ENCODE measurements at regions not wholly inside any gene's neighbourhood (a gene's known extent, or its start where the extent isn't known, plus 50 kb on each side); places are given as distances from the start of the nearest gene placed in this dataset.
A peak's percentile ranks its signal among the peaks of the same experiment; 100 is the strongest.
"Not testable (repeated sequence)": the region's sequence is repeated elsewhere in the genome, so short reads cannot be mapped to it uniquely, and the experiment has no call there.

GRCh38 chr20:54343099-54343498 lies 132.3 kb upstream of the DOK5 start:
- H3K4me1 Mint-ChIP-seq (ENCODE audit: low read depth) = no peaks in the 10 kb centered on the region
- no peak overlapping the region for H3K27ac Mint-ChIP-seq
- H3K27me3 Mint-ChIP-seq = peaks cover 4% of the 10 kb centered on the region
- no peaks in the 10 kb centered on the region for H3K36me3 Mint-ChIP-seq
- H3K9me3 Mint-ChIP-seq (ENCODE audit: low read depth) = no peaks in the 10 kb centered on the region
- H3K4me3 Mint-ChIP-seq = no peak overlapping the region

- no peaks in the 10 kb centered on the region for H3K36me3 Mint-ChIP-seq
- H3K4me3 Mint-ChIP-seq = no peak overlapping the region
- H3K9me3 Mint-ChIP-seq (ENCODE audit: low read depth) = no peaks in the 10 kb centered on the region
- H3K27ac Mint-ChIP-seq = no peak overlapping the region
- peaks cover 6% of the 10 kb centered on the region for H3K27me3 Mint-ChIP-seq
- H3K4me1 Mint-ChIP-seq (ENCODE audit: low read depth) = no peaks in the 10 kb centered on the region
These were observed 131.8 kb upstream of the DOK5 start for GRCh38 chr20:54343634-54344033.

DNA sequence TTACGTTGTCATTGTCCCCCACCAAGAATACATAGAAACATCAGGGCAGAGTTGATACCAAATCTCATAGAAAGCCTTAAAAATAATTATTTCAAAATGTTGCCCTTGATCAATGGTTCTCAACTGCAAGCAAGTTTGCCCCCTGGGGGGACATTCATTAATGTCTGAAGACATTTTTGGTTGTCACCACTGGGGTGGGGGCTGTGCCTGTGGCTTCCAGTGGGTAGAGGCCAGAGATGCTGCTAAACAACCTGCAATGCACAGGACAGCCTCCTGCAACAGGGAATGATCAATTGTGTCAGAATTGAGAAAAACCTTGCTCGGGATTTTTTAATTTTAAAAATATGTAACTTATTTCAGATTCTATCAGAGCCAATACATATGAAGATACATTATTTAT lies 130.6 kb upstream of the DOK5 start:
- Mint-ChIP-seq H3K4me1 (ENCODE audit: low read depth) (no peaks in the 10 kb centered on the region), H3K27me3 (peaks cover 7% of the 10 kb centered on the region), H3K4me3 (no peak overlapping the region), H3K9me3 (ENCODE audit: low read depth) (no peaks in the 10 kb centered on the region), H3K27ac (no peak overlapping the region), H3K36me3 (no peaks in the 10 kb centered on the region)

DNA sequence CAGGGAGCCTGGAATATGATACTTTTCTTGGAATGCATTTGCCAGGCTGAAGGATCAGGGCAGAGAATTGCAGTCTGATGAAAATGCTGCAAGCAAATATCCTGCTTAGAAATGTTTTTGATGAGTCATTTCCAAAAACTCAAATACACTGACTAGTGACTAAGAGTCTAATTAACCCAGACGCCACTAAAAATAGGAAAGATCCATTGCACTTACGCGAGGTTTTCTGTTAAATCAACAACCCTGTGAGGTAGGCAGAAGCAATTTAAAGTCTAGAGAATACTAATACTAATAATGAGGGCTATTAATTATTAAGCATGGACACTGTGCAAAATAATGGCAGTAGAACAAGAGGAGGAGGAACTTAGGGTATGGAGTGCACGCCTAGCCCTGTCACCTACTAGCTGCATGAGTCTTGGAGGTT lies 130.1 kb upstream of the DOK5 start:
- Mint-ChIP-seq H3K9me3 (ENCODE audit: low read depth) (no peaks in the 10 kb centered on the region), H3K27ac (no peak overlapping the region), H3K4me3 (no peak overlapping the region)

DNA sequence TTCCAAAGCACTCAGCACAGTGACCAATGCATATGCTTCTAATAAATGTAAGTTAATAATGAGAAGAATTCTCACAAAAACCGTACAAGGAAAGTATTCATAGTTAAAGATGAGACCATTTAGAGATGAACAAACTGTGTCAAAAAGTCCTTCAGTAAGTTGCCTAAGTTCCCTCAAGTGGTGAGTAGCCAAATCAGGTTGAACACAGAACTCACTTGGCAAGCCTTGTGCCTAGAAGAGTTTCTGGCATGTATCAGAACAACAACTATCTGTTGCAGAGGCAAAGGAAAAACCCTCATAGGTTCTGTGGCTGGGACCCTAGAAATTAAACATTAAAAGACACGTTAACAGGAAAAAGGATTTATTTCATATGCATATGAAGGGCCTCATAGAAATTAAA lies 129.6 kb upstream of the DOK5 start:
- H3K9me3 Mint-ChIP-seq (ENCODE audit: low read depth) = no peaks in the 10 kb centered on the region
- no peaks in the 10 kb centered on the region for H3K36me3 Mint-ChIP-seq
- no peaks in the 10 kb centered on the region for H3K4me1 Mint-ChIP-seq (ENCODE audit: low read depth)
- no peak overlapping the region for H3K27ac Mint-ChIP-seq
- H3K4me3 Mint-ChIP-seq = no peak overlapping the region
- peaks cover 7% of the 10 kb centered on the region for H3K27me3 Mint-ChIP-seq

More for the DNA sequence above, 130.1 kb upstream of the DOK5 start:
- no peaks in the 10 kb centered on the region for H3K4me1 Mint-ChIP-seq (ENCODE audit: low read depth)
- no peaks in the 10 kb centered on the region for H3K36me3 Mint-ChIP-seq
- H3K27me3 Mint-ChIP-seq = peaks cover 7% of the 10 kb centered on the region

- no peak overlapping the region for H3K4me3 Mint-ChIP-seq
- peaks cover 7% of the 10 kb centered on the region for H3K27me3 Mint-ChIP-seq
- H3K27ac Mint-ChIP-seq = no peak overlapping the region
- H3K36me3 Mint-ChIP-seq = no peaks in the 10 kb centered on the region
- H3K4me1 Mint-ChIP-seq (ENCODE audit: low read depth) = no peaks in the 10 kb centered on the region
- H3K9me3 Mint-ChIP-seq (ENCODE audit: low read depth) = no peaks in the 10 kb centered on the region
These were observed 129.1 kb upstream of the DOK5 start for GRCh38 chr20:54346276-54346675.

GRCh38 chr20:54347166-54347833 lies 128.1 kb upstream of the DOK5 start:
- Mint-ChIP-seq H3K27me3 (peaks cover 7% of the 10 kb centered on the region), H3K9me3 (ENCODE audit: low read depth) (no peaks in the 10 kb centered on the region), H3K4me1 (ENCODE audit: low read depth) (no peaks in the 10 kb centered on the region), H3K4me3 (no peak overlapping the region), H3K27ac (no peak overlapping the region), H3K36me3 (no peaks in the 10 kb centered on the region)

DNA sequence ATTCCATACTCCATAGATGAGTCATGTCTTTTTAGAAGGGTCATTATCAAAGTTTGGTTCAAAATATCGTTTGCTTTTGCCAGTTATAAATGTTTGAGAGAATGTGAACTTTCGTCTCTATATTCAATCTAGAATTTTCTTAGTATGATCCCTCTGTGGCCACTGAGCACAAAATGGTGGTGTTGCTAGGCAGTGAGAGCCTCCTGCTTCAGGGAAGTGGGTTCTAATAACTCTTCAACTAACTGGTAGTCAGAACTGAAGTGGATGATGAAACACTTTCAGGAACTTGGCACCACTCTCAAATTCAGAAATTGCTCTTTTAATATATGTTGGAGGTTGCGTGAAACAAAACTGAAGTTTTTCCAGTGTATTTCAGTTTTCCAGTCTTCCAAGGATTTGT lies 125.0 kb upstream of the DOK5 start:
- Mint-ChIP-seq H3K9me3 (ENCODE audit: low read depth) (no peaks in the 10 kb centered on the region), H3K4me3 (no peak overlapping the region), H3K27me3 (peaks cover 10% of the 10 kb centered on the region), H3K27ac (no peak overlapping the region), H3K36me3 (no peaks in the 10 kb centered on the region), H3K4me1 (ENCODE audit: low read depth) (no peaks in the 10 kb centered on the region)

DNA sequence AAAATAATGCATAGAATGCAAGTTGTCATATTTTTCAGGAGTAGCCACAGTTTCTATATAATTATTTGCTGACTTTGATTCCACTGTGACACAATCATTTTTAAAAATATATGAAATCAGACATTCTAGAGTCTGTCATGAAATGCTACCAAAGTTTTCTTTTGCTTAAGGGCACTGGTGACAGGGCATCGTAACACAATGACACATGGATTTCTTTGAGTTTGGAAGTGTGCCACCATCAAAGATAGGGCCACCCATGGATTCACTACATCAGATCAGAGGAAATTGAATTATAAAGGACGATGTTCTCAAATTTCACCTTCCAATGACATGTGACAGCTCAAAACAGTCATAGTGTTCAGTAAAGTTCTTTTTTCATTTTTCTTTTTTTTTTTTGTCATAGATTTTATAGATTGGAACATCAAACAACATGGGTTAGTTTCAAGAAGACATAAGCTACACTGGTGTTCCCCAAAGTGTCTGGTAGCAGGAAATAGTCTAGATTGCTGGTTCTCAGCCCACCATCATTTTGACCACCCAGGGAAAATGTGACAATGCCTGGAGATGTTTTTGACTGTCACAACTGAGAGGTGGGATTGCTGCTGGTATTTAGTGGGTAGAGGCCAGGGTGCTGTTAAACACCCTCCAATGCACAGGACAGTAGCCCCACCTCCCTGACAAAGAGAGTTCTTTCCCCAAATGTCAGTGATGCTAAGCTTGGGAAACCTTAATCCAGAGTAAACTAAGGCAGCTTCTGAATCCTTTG lies 123.8 kb upstream of the DOK5 start:
- Mint-ChIP-seq H3K27ac (no peak overlapping the region), H3K36me3 (no peaks in the 10 kb centered on the region), H3K4me3 (no peak overlapping the region), H3K4me1 (ENCODE audit: low read depth) (no peaks in the 10 kb centered on the region), H3K27me3 (peaks cover 13% of the 10 kb centered on the region), H3K9me3 (ENCODE audit: low read depth) (no peaks in the 10 kb centered on the region)

DNA sequence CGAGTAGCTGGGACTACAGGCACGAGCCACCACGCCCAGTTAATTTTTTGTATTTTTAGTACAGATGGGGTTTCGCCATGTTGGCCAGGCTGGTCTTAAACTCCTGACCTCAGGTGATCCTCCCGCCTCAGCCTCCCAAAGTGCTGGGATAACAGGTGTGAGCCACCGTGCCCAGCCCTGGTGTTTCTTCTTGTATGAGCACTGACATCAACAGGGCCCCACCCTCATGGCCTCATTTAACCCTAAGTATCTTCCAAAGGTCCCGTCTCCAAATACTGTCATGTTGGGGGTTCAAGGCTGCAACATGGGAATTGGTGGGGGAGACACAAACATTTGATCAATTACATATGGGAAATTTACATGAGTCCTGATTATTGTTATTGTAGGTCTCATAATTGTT lies 122.9 kb upstream of the DOK5 start:
- not testable (repeated sequence) for H3K36me3 Mint-ChIP-seq; H3K9me3 Mint-ChIP-seq (ENCODE audit: low read depth); H3K27ac Mint-ChIP-seq; H3K4me3 Mint-ChIP-seq; H3K4me1 Mint-ChIP-seq (ENCODE audit: low read depth)
- H3K27me3 Mint-ChIP-seq = peaks cover 11% of the 10 kb centered on the region

- no peaks in the 10 kb centered on the region for H3K4me1 Mint-ChIP-seq (ENCODE audit: low read depth)
- H3K27me3 Mint-ChIP-seq = peaks cover 11% of the 10 kb centered on the region
- no peaks in the 10 kb centered on the region for H3K9me3 Mint-ChIP-seq (ENCODE audit: low read depth)
- no peaks in the 10 kb centered on the region for H3K36me3 Mint-ChIP-seq
- no peak overlapping the region for H3K4me3 Mint-ChIP-seq
- peak overlapping the region; percentile 38 for H3K27ac Mint-ChIP-seq
These were observed 122.1 kb upstream of the DOK5 start for GRCh38 chr20:54353292-54353691.

- H3K4me3 Mint-ChIP-seq = no peak overlapping the region
- H3K27me3 Mint-ChIP-seq = peaks cover 11% of the 10 kb centered on the region
- H3K4me1 Mint-ChIP-seq (ENCODE audit: low read depth) = no peaks in the 10 kb centered on the region
- no peaks in the 10 kb centered on the region for H3K36me3 Mint-ChIP-seq
- H3K9me3 Mint-ChIP-seq (ENCODE audit: low read depth) = no peaks in the 10 kb centered on the region
- no peak overlapping the region for H3K27ac Mint-ChIP-seq
These were observed 119.6 kb upstream of the DOK5 start for GRCh38 chr20:54355631-54356280.

DNA sequence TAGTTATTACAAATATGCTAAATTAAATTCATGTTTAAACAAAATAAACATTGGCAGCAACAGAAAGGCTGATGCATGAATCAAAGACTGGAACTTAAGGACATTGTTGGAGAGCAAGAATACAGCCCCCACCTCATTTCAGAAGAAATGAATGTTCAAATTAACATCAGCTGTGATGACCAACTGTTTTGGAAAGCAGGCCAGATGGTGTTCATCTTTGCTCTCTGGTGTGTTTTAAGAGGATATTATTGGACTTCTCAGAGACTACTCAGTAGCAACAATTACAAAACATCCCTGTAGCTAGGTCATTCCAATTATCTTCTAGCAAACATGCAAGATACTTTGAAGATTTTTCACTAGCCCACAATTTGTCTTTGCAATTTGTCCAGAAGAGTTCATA lies 118.6 kb upstream of the DOK5 start:
- no peak overlapping the region for H3K27ac Mint-ChIP-seq
- H3K9me3 Mint-ChIP-seq (ENCODE audit: low read depth) = no peaks in the 10 kb centered on the region
- no peak overlapping the region for H3K4me3 Mint-ChIP-seq
- H3K4me1 Mint-ChIP-seq (ENCODE audit: low read depth) = no peaks in the 10 kb centered on the region
- H3K27me3 Mint-ChIP-seq = peaks cover 11% of the 10 kb centered on the region
- no peaks in the 10 kb centered on the region for H3K36me3 Mint-ChIP-seq

DNA sequence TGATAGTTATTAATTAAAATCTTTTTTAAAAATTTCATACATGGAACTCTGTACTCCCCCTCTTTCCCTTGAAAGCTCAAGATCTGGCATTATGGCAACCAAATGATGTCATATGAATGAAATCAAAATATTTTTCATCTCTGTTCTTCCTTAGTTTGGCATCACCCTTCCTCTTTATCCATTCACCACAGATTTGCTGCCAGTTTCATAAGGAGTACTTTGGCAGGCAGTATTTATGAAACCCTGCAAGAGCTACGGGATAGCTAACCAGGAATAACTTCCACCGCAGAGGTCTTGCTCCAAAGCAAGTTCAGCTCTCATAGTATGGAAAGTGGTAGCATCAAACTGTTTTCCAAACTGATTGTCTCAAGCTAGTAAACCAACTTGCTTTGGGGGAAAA lies 113.9 kb upstream of the DOK5 start:
- Mint-ChIP-seq H3K4me1 (ENCODE audit: low read depth) (no peaks in the 10 kb centered on the region), H3K36me3 (no peaks in the 10 kb centered on the region), H3K27ac (no peak overlapping the region)

GRCh38 chr20:54362283-54362682 lies 113.1 kb upstream of the DOK5 start:
- H3K27ac Mint-ChIP-seq = no peak overlapping the region
- no peaks in the 10 kb centered on the region for H3K4me1 Mint-ChIP-seq (ENCODE audit: low read depth)
- peaks cover 8% of the 10 kb centered on the region for H3K27me3 Mint-ChIP-seq
- H3K9me3 Mint-ChIP-seq (ENCODE audit: low read depth) = no peaks in the 10 kb centered on the region
- no peak overlapping the region for H3K4me3 Mint-ChIP-seq
- no peaks in the 10 kb centered on the region for H3K36me3 Mint-ChIP-seq

More for the DNA sequence above, 113.9 kb upstream of the DOK5 start:
- H3K4me3 Mint-ChIP-seq = no peak overlapping the region
- peaks cover 3% of the 10 kb centered on the region for H3K27me3 Mint-ChIP-seq
- no peaks in the 10 kb centered on the region for H3K9me3 Mint-ChIP-seq (ENCODE audit: low read depth)

Data from activated naive CD8-positive, alpha-beta T cell (primary cell).